AG04450 (cell line): ENCODE measurements at regions not wholly inside any gene's neighbourhood (a gene's known extent, or its start where the extent isn't known, plus 50 kb on each side); places are given as distances from the start of the nearest gene placed in this dataset.

Experiments
- CTCF ChIA-PET: fragments of 300-600, 350-600 bp; formaldehyde crosslinking; extraction: SDS; loops from one replicate; lab custom pipeline; 2022; ENCODE audit warnings: antibody characterized with exemption, inconsistent platforms; lab: Charles Lee
- POLR2A ChIA-PET: fragments of 350-600 bp; formaldehyde crosslinking; extraction: SDS; loops from one replicate; lab custom pipeline; 2021; ENCODE audit warnings: antibody characterized with exemption, inconsistent platforms; lab: Yijun Ruan, JAX
- DNase-seq: peaks from one replicate; pipeline ENCODE4 v3.0.0-alpha.2; 2011; ENCODE audit warnings: low read depth, low spot score
- H3K27ac ChIP-seq: one replicate; pipeline ENCODE4 v1.5.1; 2012; ENCODE audit warnings: low read depth, low read length, control low read depth
- H3K27me3 ChIP-seq: one replicate; pipeline ENCODE4 v1.6.0; 2012; ENCODE audit warnings: low read length; ENCODE audit not compliant: control insufficient read depth, insufficient read depth
- H3K4me3 ChIP-seq: 2 replicates; pipeline ENCODE4 v1.5.1; 2011; ENCODE audit warnings: mild to moderate bottlenecking, low read depth, low read length, control low read depth
- H3K9me3 ChIP-seq: 2 replicates; pipeline ENCODE4 v1.5.1; 2012; ENCODE audit warnings: low read length; ENCODE audit not compliant: control insufficient read depth, insufficient read depth
- CTCF ChIP-seq: IDR thresholded peaks from 2 replicates; pipeline ENCODE4 v1.5.1; 2011; ENCODE audit warnings: low read depth, low read length, control low read depth, inconsistent platforms

GRCh38 chr1:29696656-29697390 lies 460.5 kb downstream of the PTPRU start:
- no peak overlapping the region for H3K4me3 ChIP-seq
- DNase-seq, result no peak
- ChIA-PET CTCF (interaction anchor here (0.6 to 3.1 kb wide), 9 partner anchors 9 to 1011 kb away, joined by 3 to 24 read pairs (median 5); no protein-coding TSS in a partner anchor), POLR2A (interaction anchor here (1.0 kb wide), 1 partner anchor 8 kb away, joined by 3 read pairs; no protein-coding TSS in a partner anchor)
- H3K27me3 ChIP-seq, result no peaks in the 10 kb centered on the region
- no peak for TF ChIP-seq CTCF
- H3K27ac ChIP-seq, result no peak overlapping the region
- no peaks in the 10 kb centered on the region; the same call in 1 of the 2 replicates for H3K9me3 ChIP-seq

DNA sequence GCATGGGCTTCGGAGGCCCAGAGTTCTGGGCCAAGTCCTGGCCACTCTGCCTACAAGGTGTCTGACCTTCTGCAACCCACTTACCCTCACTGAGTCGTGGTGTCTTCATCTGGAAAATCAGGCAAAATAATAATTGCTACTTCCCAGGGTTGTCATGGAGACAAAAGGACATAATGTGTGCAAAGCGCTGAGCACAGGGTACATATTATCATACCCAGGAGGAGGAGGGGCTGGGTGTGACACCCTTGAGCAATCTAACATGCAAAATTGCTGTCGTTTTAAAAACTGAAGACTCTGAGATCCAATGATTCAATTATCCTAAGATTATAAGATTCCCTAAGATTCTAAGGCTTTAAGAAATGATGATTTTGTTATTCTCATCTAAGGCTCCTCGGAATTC lies 459.5 kb downstream of the PTPRU start:
- POLR2A ChIA-PET, result no interaction called here
- no peak for DNase-seq
- Histone ChIP-seq H3K27me3 (no peaks in the 10 kb centered on the region), H3K27ac (no peak overlapping the region), H3K4me3 (no peak overlapping the region), H3K9me3 (no peaks in the 10 kb centered on the region; the same call in 1 of the 2 replicates)
- CTCF ChIA-PET, result interaction anchor here (4.9 kb wide), 1 partner anchor 9 kb away, joined by 43 read pairs; no protein-coding TSS in a partner anchor
- TF ChIP-seq CTCF, result no peak

GRCh38 chr1:29695036-29695435 lies 458.7 kb downstream of the PTPRU start:
- Histone ChIP-seq H3K4me3 (no peak overlapping the region), H3K9me3 (no peaks in the 10 kb centered on the region; the same call in 1 of the 2 replicates), H3K27me3 (no peaks in the 10 kb centered on the region), H3K27ac (no peak overlapping the region)
- POLR2A ChIA-PET, result no interaction called here
- CTCF ChIA-PET, result interaction anchor here (4.9 kb wide), 1 partner anchor 10 kb away, joined by 43 read pairs; no protein-coding TSS in a partner anchor
- no peak for TF ChIP-seq CTCF
- DNase-seq, result no peak

- ChIA-PET CTCF (interaction anchor here (4.9 kb wide), 1 partner anchor 13 kb away, joined by 43 read pairs; no protein-coding TSS in a partner anchor), POLR2A (no interaction called here)
Measured at GRCh38 chr1:29691499-29691898, 455.2 kb downstream of the PTPRU start.

More at GRCh38 chr1:29691499-29691898, 455.2 kb downstream of the PTPRU start:
- no peak for TF ChIP-seq CTCF
- no peak for DNase-seq
- no peaks in the 10 kb centered on the region for H3K27me3 ChIP-seq
- H3K27ac ChIP-seq, result no peak overlapping the region
- no peak overlapping the region for H3K4me3 ChIP-seq
- H3K9me3 ChIP-seq, result no peaks in the 10 kb centered on the region; the same call in 1 of the 2 replicates
